Keratinocyte (primary cell): ENCODE measurements at regions not wholly inside any gene's neighbourhood (a gene's known extent, or its start where the extent isn't known, plus 50 kb on each side); places are given as distances from the start of the nearest gene placed in this dataset.

Experiments used
- CTCF ChIP-seq, 3 experiments: IDR thresholded peaks in 1 of 3; conservative IDR thresholded peaks in 1 of 3; optimal IDR thresholded peaks in 1 of 3; 2 replicates in 2 of 3; 3 replicates in 1 of 3; pipeline versions ENCODE3 to v1.5.1; 2011; ENCODE audit warnings: low read length in 3 of 3, mild to moderate bottlenecking in 3 of 3, moderate library complexity in 2 of 3, control low read depth in 1 of 3, inconsistent platforms in 1 of 3; ENCODE audit not compliant: insufficient read depth in 2 of 3; ENCODE audit errors: extremely low read depth in 1 of 3
- EZH2 ChIP-seq: IDR thresholded peaks from one replicate; pipeline ENCODE4 v1.6.1; 2012; ENCODE audit warnings: inconsistent platforms, mild to moderate bottlenecking, low read length, moderate library complexity

DNA sequence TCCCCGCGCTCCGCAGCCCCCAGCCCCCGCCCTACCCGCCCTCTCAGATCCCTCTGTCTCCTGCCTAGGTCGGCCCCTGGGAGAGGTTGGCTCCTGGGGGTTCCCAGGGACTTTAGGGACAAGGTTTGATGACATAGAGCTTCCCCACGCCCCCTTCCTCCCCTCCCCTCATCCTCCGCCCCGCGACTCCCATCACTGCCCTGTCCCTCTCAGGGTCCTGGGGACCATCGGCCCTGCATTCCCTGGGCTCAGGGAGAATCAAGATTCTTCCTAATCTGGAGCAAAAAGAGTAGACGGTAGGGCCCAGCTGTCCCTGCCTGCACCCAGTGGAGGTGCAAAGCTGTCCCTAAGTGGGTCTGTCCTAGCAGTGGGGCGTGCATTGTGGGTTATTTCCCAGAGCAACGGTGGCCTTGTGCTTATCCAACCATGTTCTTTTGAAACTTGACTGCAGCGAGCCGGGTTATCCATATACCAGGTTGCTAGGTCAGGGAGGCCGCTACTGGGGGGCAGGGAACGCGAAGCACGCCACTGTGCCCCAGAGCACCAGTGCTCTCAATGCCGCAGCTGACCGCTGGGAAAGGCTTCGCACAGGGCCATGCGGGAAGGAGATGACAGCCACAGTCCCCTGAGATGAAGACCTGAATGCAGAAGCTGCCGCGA lies 124.4 kb upstream of the PRMT8 start:
- TF ChIP-seq CTCF (optimal IDR thresholded peaks at IDR 0.05 in 1 of 3, IDR thresholded peaks at IDR 0.05 in 1 of 3, conservative IDR thresholded peaks at IDR 0.05 in 1 of 3; ENCODE audit: extremely low read depth in 1 of 3, insufficient read depth in 2 of 3, low read length in 3 of 3) (no peak), EZH2 (no peak)
